ENCODE measurements at regions not wholly inside any gene's neighbourhood (a gene's known extent, or its start where the extent isn't known, plus 50 kb on each side); places are given as distances from the start of the nearest gene placed in this dataset.

- H3K27ac Mint-ChIP-seq: no peak overlapping the region
- H3K4me1 Mint-ChIP-seq: peaks cover 44% of the 10 kb centered on the region
- DNase-seq (ENCODE audit: low spot score in 2 of 2): no peak
- no peak overlapping the region for H3K4me3 Mint-ChIP-seq
- no peaks in the 10 kb centered on the region for H3K36me3 Mint-ChIP-seq
- H3K9me3 Mint-ChIP-seq: peaks cover 3% of the 10 kb centered on the region
- ATAC-seq: no peak
These were observed 152.2 kb downstream of the DNAJB6 start for GRCh38 chr7:157488966-157489365.
